Suprapubic skin (tissue), 4 donors: ENCODE measurements at regions not wholly inside any gene's neighbourhood (a gene's known extent, or its start where the extent isn't known, plus 50 kb on each side); places are given as distances from the start of the nearest gene placed in this dataset.

Experiments
- DNase-seq, 2 donors: peaks; one replicate each; pipeline ENCODE4 v3.0.0-alpha.2; 2019; ENCODE audit warnings: low spot score in 2 of 2
- H3K27ac ChIP-seq: fragments of 200-600 bp; sonication (generic); one replicate; pipeline ENCODE4 v1.5.1; 2019
- H3K27me3 ChIP-seq: fragments of 200-600 bp; sonication (generic); one replicate; pipeline ENCODE4 v1.5.1; 2019
- H3K36me3 ChIP-seq: fragments of 200-600 bp; sonication (generic); one replicate; pipeline ENCODE4 v1.5.1; 2019
- H3K4me1 ChIP-seq: fragments of 200-600 bp; sonication (generic); one replicate; pipeline ENCODE4 v1.5.1; 2019
- H3K4me3 ChIP-seq: fragments of 200-600 bp; sonication (generic); one replicate; pipeline ENCODE4 v1.5.1; 2019; ENCODE audit warnings: mild to moderate bottlenecking
- H3K9me3 ChIP-seq: fragments of 200-600 bp; sonication (generic); one replicate; pipeline ENCODE4 v1.5.1; 2019
- CTCF ChIP-seq, 2 donors: fragments of 200-600 bp in 1 of 2; fragments of 450-650 bp in 1 of 2; sonication (generic) in 1 of 2; IDR thresholded peaks; one replicate each; pipeline ENCODE4 v1.5.1; 2016 to 2019; ENCODE audit warnings: antibody characterized with exemption in 2 of 2, mild to moderate bottlenecking in 1 of 2, moderate library complexity in 1 of 2
- EP300 ChIP-seq: sonication (generic); formaldehyde crosslinking; IDR thresholded peaks from one replicate; pipeline ENCODE4 v1.6.1; 2017; ENCODE audit warnings: antibody characterized with exemption
- POLR2A ChIP-seq, 2 donors: fragments of 450-650 bp; IDR thresholded peaks; one replicate each; pipeline ENCODE4 v1.6.1; 2017; ENCODE audit warnings: antibody characterized with exemption in 2 of 2, mild to moderate bottlenecking in 2 of 2, moderate library complexity in 2 of 2
- POLR2AphosphoS5 ChIP-seq, 3 donors: sonication (generic); formaldehyde crosslinking; IDR thresholded peaks; one replicate each; pipeline ENCODE4 v1.6.1; 2017; ENCODE audit warnings: antibody characterized with exemption in 3 of 3
- WGBS: methylation state at CpG from one replicate; pipeline ENCODE4 v1.1.5; 2018; 5-methylcytosine and 5-hydroxymethylcytosine counted together

GRCh38 chr17:63029541-63029940 is 63.5 kb downstream of the TANC2 start:
- no peak overlapping the region for H3K27ac ChIP-seq
- H3K9me3 ChIP-seq: no peaks in the 10 kb centered on the region
- DNase-seq: no peak
- no peaks in the 10 kb centered on the region for H3K36me3 ChIP-seq
- TF ChIP-seq EP300 (no peak), CTCF (IDR thresholded peaks at IDR 0.05) (no peak), POLR2A (IDR thresholded peaks at IDR 0.05) (no peak), POLR2AphosphoS5 (IDR thresholded peaks at IDR 0.05) (no peak)
- no peaks in the 10 kb centered on the region for H3K4me1 ChIP-seq
- no peaks in the 10 kb centered on the region for H3K27me3 ChIP-seq
- no peak overlapping the region for H3K4me3 ChIP-seq

- no peak overlapping the region for H3K27ac ChIP-seq
- no peaks in the 10 kb centered on the region for H3K4me1 ChIP-seq
- no peaks in the 10 kb centered on the region for H3K36me3 ChIP-seq
- H3K27me3 ChIP-seq: no peaks in the 10 kb centered on the region
- H3K9me3 ChIP-seq: no peaks in the 10 kb centered on the region
- no peak for DNase-seq
- 93% methylated on average over 2 of the region's 2 CpGs for WGBS
- TF ChIP-seq CTCF (IDR thresholded peaks at IDR 0.05) (no peak), POLR2AphosphoS5 (IDR thresholded peaks at IDR 0.05) (no peak), EP300 (no peak), POLR2A (IDR thresholded peaks at IDR 0.05) (no peak)
- H3K4me3 ChIP-seq: no peak overlapping the region
Measured at GRCh38 chr17:63032142-63032541, 66.1 kb downstream of the TANC2 start.

- H3K27me3 ChIP-seq: no peaks in the 10 kb centered on the region
- WGBS: 93% methylated on average over 2 of the region's 2 CpGs
Measured at GRCh38 chr17:63033142-63033541, 67.1 kb downstream of the TANC2 start.

GRCh38 chr17:63035271-63035670 is 69.2 kb downstream of the TANC2 start:
- no peaks in the 10 kb centered on the region for H3K4me1 ChIP-seq
- WGBS: 84% methylated on average over 4 of the region's 4 CpGs
- no peak overlapping the region for H3K27ac ChIP-seq
- no peaks in the 10 kb centered on the region for H3K27me3 ChIP-seq
- TF ChIP-seq POLR2A (IDR thresholded peaks at IDR 0.05) (no peak), CTCF (IDR thresholded peaks at IDR 0.05) (no peak), EP300 (no peak), POLR2AphosphoS5 (IDR thresholded peaks at IDR 0.05) (no peak)
- no peak for DNase-seq
- no peaks in the 10 kb centered on the region for H3K36me3 ChIP-seq
- H3K4me3 ChIP-seq: no peak overlapping the region
- no peaks in the 10 kb centered on the region for H3K9me3 ChIP-seq

More at GRCh38 chr17:63033142-63033541, 67.1 kb downstream of the TANC2 start:
- no peak overlapping the region for H3K4me3 ChIP-seq
- no peaks in the 10 kb centered on the region for H3K4me1 ChIP-seq
- H3K9me3 ChIP-seq: no peaks in the 10 kb centered on the region
- no peak overlapping the region for H3K27ac ChIP-seq
- DNase-seq: no peak
- no peak for TF ChIP-seq POLR2AphosphoS5 (IDR thresholded peaks at IDR 0.05)
- TF ChIP-seq POLR2A (IDR thresholded peaks at IDR 0.05): no peak
- H3K36me3 ChIP-seq: no peaks in the 10 kb centered on the region

GRCh38 chr17:63035695-63036094 is 69.7 kb downstream of the TANC2 start:
- Histone ChIP-seq H3K4me1 (no peaks in the 10 kb centered on the region), H3K36me3 (no peaks in the 10 kb centered on the region), H3K4me3 (no peak overlapping the region), H3K27me3 (no peaks in the 10 kb centered on the region), H3K9me3 (no peaks in the 10 kb centered on the region), H3K27ac (no peak overlapping the region)
- DNase-seq: no peak
- 64% methylated on average over 3 of the region's 3 CpGs for WGBS
- TF ChIP-seq POLR2AphosphoS5 (IDR thresholded peaks at IDR 0.05) (no peak), POLR2A (IDR thresholded peaks at IDR 0.05) (no peak), EP300 (no peak), CTCF (IDR thresholded peaks at IDR 0.05) (no peak)

GRCh38 chr17:63039342-63039741 is 73.3 kb downstream of the TANC2 start:
- H3K4me3 ChIP-seq: no peak overlapping the region
- no peaks in the 10 kb centered on the region for H3K9me3 ChIP-seq
- H3K4me1 ChIP-seq: no peaks in the 10 kb centered on the region
- H3K27ac ChIP-seq: no peak overlapping the region
- no peaks in the 10 kb centered on the region for H3K27me3 ChIP-seq
- DNase-seq: no peak
- TF ChIP-seq POLR2AphosphoS5 (IDR thresholded peaks at IDR 0.05) (no peak), EP300 (no peak), CTCF (IDR thresholded peaks at IDR 0.05) (no peak), POLR2A (IDR thresholded peaks at IDR 0.05) (no peak)
- no peaks in the 10 kb centered on the region for H3K36me3 ChIP-seq
- 77% methylated on average over 4 of the region's 4 CpGs for WGBS
